Loucy (cell line): ENCODE measurements at regions not wholly inside any gene's neighbourhood (a gene's known extent, or its start where the extent isn't known, plus 50 kb on each side); places are given as distances from the start of the nearest gene placed in this dataset.
"Not testable (repeated sequence)": the region's sequence is repeated elsewhere in the genome, so short reads cannot be mapped to it uniquely, and the experiment has no call there.

ENCODE experiments used
- H2AFZ ChIP-seq: fragments of 200-600 bp; sonication (generic); 2 replicates; pipeline ENCODE4 v1.6.0; 2016; ENCODE audit warnings: antibody characterized with exemption, mild to moderate bottlenecking, low read length, moderate library complexity
- H3F3A ChIP-seq: fragments of 200-600 bp; 2 replicates; pipeline ENCODE4 v1.6.0; 2016; ENCODE audit warnings: antibody characterized with exemption, low read depth, mild to moderate bottlenecking
- H3K27me3 ChIP-seq: fragments of 200-600 bp; sonication (generic); 2 replicates; pipeline ENCODE4 v1.6.1; 2014; ENCODE audit warnings: low read length, mild to moderate bottlenecking; ENCODE audit not compliant: insufficient read depth, poor library complexity, severe bottlenecking
- H3K36me3 ChIP-seq: fragments of 200-600 bp; sonication (generic); 2 replicates; pipeline ENCODE4 v1.6.1; 2016; ENCODE audit warnings: low read length; ENCODE audit not compliant: insufficient read depth
- H3K4me1 ChIP-seq: fragments of 200-600 bp; sonication (generic); 2 replicates; pipeline ENCODE4 v1.5.1; 2014; ENCODE audit warnings: low read length, mild to moderate bottlenecking; ENCODE audit not compliant: insufficient read depth, poor library complexity, severe bottlenecking
- H3K4me2 ChIP-seq: fragments of 200-600 bp; sonication (generic); 2 replicates; pipeline ENCODE4 v1.6.0; 2014; ENCODE audit warnings: antibody characterized with exemption, low read length, low read depth, mild to moderate bottlenecking; ENCODE audit not compliant: poor library complexity, severe bottlenecking
- H3K4me3 ChIP-seq: fragments of 200-600 bp; sonication (generic); 2 replicates; pipeline ENCODE4 v1.5.1; 2014; ENCODE audit warnings: low read length, mild to moderate bottlenecking, mixed read lengths; ENCODE audit not compliant: poor library complexity, severe bottlenecking
- H3K79me2 ChIP-seq: fragments of 200-600 bp; sonication (generic); 2 replicates; pipeline ENCODE4 v1.6.1; 2014; ENCODE audit warnings: low read length; ENCODE audit not compliant: insufficient read depth
- H3K9ac ChIP-seq: fragments of 200-600 bp; sonication (generic); 2 replicates; pipeline ENCODE4 v1.6.0; 2014; ENCODE audit warnings: mild to moderate bottlenecking, low read depth, low read length, moderate library complexity; ENCODE audit not compliant: poor library complexity, severe bottlenecking
- H3K9me2 ChIP-seq: fragments of 200-600 bp; sonication (generic); replicated peaks from 2 replicates; pipeline ENCODE4 v1.6.1; 2016; ENCODE audit warnings: low read depth, low read length, mixed read lengths
- H3K9me3 ChIP-seq: fragments of 200-600 bp; sonication (generic); 2 replicates; pipeline ENCODE4 v1.6.1; 2014; ENCODE audit warnings: mild to moderate bottlenecking, antibody characterized with exemption, low read length, low read depth; ENCODE audit not compliant: insufficient read depth
- H4K20me1 ChIP-seq: fragments of 200-600 bp; sonication (generic); 2 replicates; pipeline ENCODE4 v1.6.0; 2014; ENCODE audit warnings: antibody characterized with exemption, low read length, mild to moderate bottlenecking; ENCODE audit not compliant: insufficient read depth, poor library complexity, severe bottlenecking
- EZH2phosphoT487 ChIP-seq: fragments of 200-600 bp; IDR thresholded peaks from 2 replicates; pipeline ENCODE4 v1.6.1; 2018; ENCODE audit warnings: antibody characterized with exemption, mild to moderate bottlenecking, moderate library complexity, borderline replicate concordance
- TF ChIP-seq, protein P1 (sequence below): fragments of 200-600 bp; sonication (generic); conservative IDR thresholded peaks from 2 replicates; pipeline ENCODE4 v1.5.1; 2014; ENCODE audit warnings: mild to moderate bottlenecking, antibody characterized with exemption, low read length

GRCh38 chr4:11663114-11663513 is 234.4 kb upstream of the HS3ST1 start:
- H3K4me2 ChIP-seq: no peak overlapping the region
- no peaks in the 10 kb centered on the region for H3K79me2 ChIP-seq
- no peak overlapping the region for H2AFZ ChIP-seq
- H3K9me3 ChIP-seq: no peaks in the 10 kb centered on the region
- H3K27me3 ChIP-seq: no peaks in the 10 kb centered on the region
- no peaks in the 10 kb centered on the region for H4K20me1 ChIP-seq
- no peaks in the 10 kb centered on the region for H3K36me3 ChIP-seq
- no peak for TF ChIP-seq EZH2phosphoT487
- TF ChIP-seq, protein P1, sequence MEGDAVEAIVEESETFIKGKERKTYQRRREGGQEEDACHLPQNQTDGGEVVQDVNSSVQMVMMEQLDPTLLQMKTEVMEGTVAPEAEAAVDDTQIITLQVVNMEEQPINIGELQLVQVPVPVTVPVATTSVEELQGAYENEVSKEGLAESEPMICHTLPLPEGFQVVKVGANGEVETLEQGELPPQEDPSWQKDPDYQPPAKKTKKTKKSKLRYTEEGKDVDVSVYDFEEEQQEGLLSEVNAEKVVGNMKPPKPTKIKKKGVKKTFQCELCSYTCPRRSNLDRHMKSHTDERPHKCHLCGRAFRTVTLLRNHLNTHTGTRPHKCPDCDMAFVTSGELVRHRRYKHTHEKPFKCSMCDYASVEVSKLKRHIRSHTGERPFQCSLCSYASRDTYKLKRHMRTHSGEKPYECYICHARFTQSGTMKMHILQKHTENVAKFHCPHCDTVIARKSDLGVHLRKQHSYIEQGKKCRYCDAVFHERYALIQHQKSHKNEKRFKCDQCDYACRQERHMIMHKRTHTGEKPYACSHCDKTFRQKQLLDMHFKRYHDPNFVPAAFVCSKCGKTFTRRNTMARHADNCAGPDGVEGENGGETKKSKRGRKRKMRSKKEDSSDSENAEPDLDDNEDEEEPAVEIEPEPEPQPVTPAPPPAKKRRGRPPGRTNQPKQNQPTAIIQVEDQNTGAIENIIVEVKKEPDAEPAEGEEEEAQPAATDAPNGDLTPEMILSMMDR: no peak
- H3F3A ChIP-seq: no peaks in the 10 kb centered on the region
- H3K9ac ChIP-seq: no peak overlapping the region
- no peaks in the 10 kb centered on the region for H3K4me1 ChIP-seq
- H3K4me3 ChIP-seq: no peak overlapping the region
- no peaks in the 10 kb centered on the region for H3K9me2 ChIP-seq

DNA sequence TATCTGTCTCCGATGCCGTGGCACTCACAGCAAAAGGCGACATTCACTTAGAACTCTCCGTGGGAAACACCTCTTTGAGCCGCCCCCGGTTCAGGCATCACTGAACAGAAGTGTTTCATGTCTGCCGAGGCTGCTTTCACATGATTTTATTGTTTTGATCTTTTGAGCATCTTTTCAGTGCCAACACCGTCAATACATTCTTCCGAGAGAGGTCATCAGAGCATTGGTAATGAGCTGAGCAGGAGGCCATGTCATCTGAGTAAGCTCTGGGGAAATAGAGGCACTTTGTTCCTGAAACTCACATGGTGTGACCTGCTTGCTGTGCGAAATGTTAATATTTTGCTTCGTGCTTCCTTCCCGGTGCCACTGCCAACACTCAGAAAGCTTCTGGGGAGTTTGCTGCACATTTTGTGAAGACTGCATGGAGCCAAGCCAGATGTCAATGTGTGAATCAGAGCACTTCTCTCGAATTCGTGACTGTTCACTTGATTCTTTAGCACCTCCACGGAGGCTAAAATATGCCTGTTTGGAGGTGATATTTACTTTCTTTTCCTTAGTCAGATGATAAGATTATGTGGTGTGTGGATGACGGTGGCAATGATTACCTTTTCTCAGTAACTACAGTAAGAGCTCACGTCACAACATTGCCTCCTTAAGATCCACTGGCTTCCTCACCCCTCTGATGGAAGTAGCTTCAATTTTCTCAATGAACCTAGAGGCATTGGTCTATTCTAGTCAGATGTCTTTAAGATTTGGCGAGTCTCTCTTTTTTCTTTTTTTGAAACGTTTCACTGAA is 222.3 kb upstream of the HS3ST1 start:
- Histone ChIP-seq H3K9me2 (no peaks in the 10 kb centered on the region), H3K4me2 (no peak overlapping the region), H3F3A (no peaks in the 10 kb centered on the region), H3K9me3 (no peaks in the 10 kb centered on the region), H3K27me3 (no peaks in the 10 kb centered on the region), H3K4me1 (no peaks in the 10 kb centered on the region), H3K36me3 (no peaks in the 10 kb centered on the region), H4K20me1 (no peaks in the 10 kb centered on the region), H3K9ac (no peak overlapping the region), H3K4me3 (no peak overlapping the region), H3K79me2 (no peaks in the 10 kb centered on the region), H2AFZ (no peak overlapping the region)
- TF ChIP-seq, protein P1: no peak
- no peak for TF ChIP-seq EZH2phosphoT487

GRCh38 chr4:11647433-11647832 is 218.7 kb upstream of the HS3ST1 start:
- Histone ChIP-seq H3K4me2 (no peak overlapping the region), H3K4me1 (no peaks in the 10 kb centered on the region), H4K20me1 (no peaks in the 10 kb centered on the region), H3K9ac (no peak overlapping the region), H3F3A (no peaks in the 10 kb centered on the region), H2AFZ (no peak overlapping the region), H3K27me3 (no peaks in the 10 kb centered on the region), H3K79me2 (no peaks in the 10 kb centered on the region), H3K9me3 (no peaks in the 10 kb centered on the region), H3K4me3 (no peak overlapping the region), H3K36me3 (no peaks in the 10 kb centered on the region), H3K9me2 (0 out of 2 replicates have a peak, but pooled peaks cover 3% of the 10 kb centered on the region)
- TF ChIP-seq, protein P1: no peak
- TF ChIP-seq EZH2phosphoT487: no peak

DNA sequence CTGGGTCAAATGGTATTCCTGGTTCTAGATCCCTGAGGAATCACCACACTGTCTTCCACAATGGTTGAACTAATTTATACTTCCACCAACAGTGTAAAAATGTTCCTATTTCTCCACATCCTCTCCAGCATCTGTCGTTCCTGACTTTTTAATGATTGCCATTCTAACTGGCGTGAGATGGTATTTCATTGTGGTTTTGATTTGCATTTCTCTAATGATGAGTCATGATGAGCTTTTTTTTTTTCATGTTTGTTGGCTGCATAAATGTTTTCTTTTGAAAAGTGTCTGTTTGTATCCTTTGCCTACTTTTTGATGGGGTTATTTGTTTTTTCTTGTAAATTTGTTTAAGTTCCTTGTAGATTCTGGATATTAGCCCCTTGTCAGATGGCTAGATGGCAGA is 214.4 kb upstream of the HS3ST1 start:
- H2AFZ ChIP-seq, H3K9me2 ChIP-seq, H4K20me1 ChIP-seq, H3F3A ChIP-seq, H3K36me3 ChIP-seq, H3K4me3 ChIP-seq, H3K4me2 ChIP-seq, H3K4me1 ChIP-seq, H3K9ac ChIP-seq, H3K27me3 ChIP-seq, H3K9me3 ChIP-seq, H3K79me2 ChIP-seq: not testable (repeated sequence)
